Spleen (tissue), 11 donors: ENCODE measurements at regions not wholly inside any gene's neighbourhood (a gene's known extent, or its start where the extent isn't known, plus 50 kb on each side); places are given as distances from the start of the nearest gene placed in this dataset.

Experiments
- DNase-seq: peaks from one replicate; pipeline ENCODE4 v3.0.0-alpha.2; 2020
- H3K27ac ChIP-seq, 8 donors: fragments of 200-600 bp; sonication (generic) in 7 of 8; 1 replicate in 4 of 8; 2 replicates in 4 of 8; pipeline versions ENCODE4 v1.5.0 to v1.8.0; 2016 to 2021; ENCODE audit warnings: inconsistent platforms in 4 of 8, mild to moderate bottlenecking in 4 of 8, moderate library complexity in 1 of 8
- H3K27me3 ChIP-seq, 7 donors: fragments of 200-600 bp; sonication (generic) in 6 of 7; replicated peaks in 1 of 7; 1 replicate in 4 of 7; 2 replicates in 3 of 7; pipeline versions ENCODE4 v1.5.0 to v1.8.0; 2016 to 2021; ENCODE audit warnings: inconsistent platforms in 3 of 7, mild to moderate bottlenecking in 1 of 7
- H3K36me3 ChIP-seq, 6 donors: fragments of 200-600 bp; sonication (generic) in 5 of 6; 1 replicate in 4 of 6; 2 replicates in 2 of 6; pipeline versions ENCODE4 v1.5.0 to v1.8.0; 2016 to 2021; ENCODE audit warnings: inconsistent platforms in 2 of 6
- H3K4me1 ChIP-seq, 6 donors: fragments of 200-600 bp; sonication (generic) in 5 of 6; 1 replicate in 3 of 6; 2 replicates in 3 of 6; pipeline versions ENCODE4 v1.5.0 to v1.8.0; 2016 to 2021; ENCODE audit warnings: inconsistent platforms in 3 of 6
- H3K4me3 ChIP-seq, 8 donors: fragments of 200-600 bp; sonication (generic) in 7 of 8; 1 replicate in 4 of 8; 2 replicates in 4 of 8; pipeline versions ENCODE4 v1.5.0 to v1.8.0; 2016 to 2021; ENCODE audit warnings: inconsistent platforms in 4 of 8, mild to moderate bottlenecking in 4 of 8, moderate library complexity in 2 of 8
- H3K9me3 ChIP-seq, 8 donors: fragments of 200-600 bp; sonication (generic) in 7 of 8; 1 replicate in 4 of 8; 2 replicates in 4 of 8; pipeline versions ENCODE4 v1.5.0 to v1.8.0; 2016 to 2021; ENCODE audit warnings: inconsistent platforms in 4 of 8
- CTCF ChIP-seq, 11 experiments: fragments of 200-600 bp in 7 of 11; fragments of 450-650 bp in 4 of 11; sonication (generic) in 4 of 11; IDR thresholded peaks in 8 of 11; conservative IDR thresholded peaks in 3 of 11; 1 replicate in 7 of 11; 2 replicates in 4 of 11; pipeline versions ENCODE4 v1.4.0 to v1.8.0; 2016 to 2021; ENCODE audit warnings: antibody characterized with exemption in 11 of 11, inconsistent platforms in 4 of 11, mild to moderate bottlenecking in 1 of 11
- POLR2A ChIP-seq, 3 donors: fragments of 450-650 bp; IDR thresholded peaks; one replicate each; pipeline ENCODE4 v1.5.1; 2017; ENCODE audit warnings: antibody characterized with exemption in 3 of 3, mild to moderate bottlenecking in 1 of 3
- POLR2AphosphoS5 ChIP-seq, 3 donors: sonication (generic); formaldehyde crosslinking; IDR thresholded peaks; one replicate each; pipeline ENCODE4 v1.5.1; 2017; ENCODE audit warnings: antibody characterized with exemption in 3 of 3
- WGBS, 5 donors: extraction: QIAGEN DNeasy Blood & Tissue Kit in 3 of 5; methylation state at CpG; one replicate each; pipeline versions ENCODE4 v1.1.5 to v1.1.7; 2013 to 2018; 5-methylcytosine and 5-hydroxymethylcytosine counted together
- intact Hi-C: fragments of 100-400 bp; cut with DNase I; formaldehyde crosslinking; loops from one replicate; pipeline ENCODE4 v1.15.0; 2023; ENCODE audit warnings: low total_unique reads
- donor health status: healthy with polysubstance abuse.
- donor health status: DM: no; HTN: no; CAD: no; lungs with moderate emphysema.
- donor health status: DM: no; HTN: no; CAD: no.
- donor health status: Bipolar disorder and iron deficiency.
- donor health status: healthy.
- donor health status: DM: no; HTN: no; CAD: no.
- donor health status: DM: yes; HTN: yes; CAD: no.

GRCh38 chr15:37204692-37205091, 104.3 kb upstream of the MEIS2 start:
- Histone ChIP-seq H3K4me3 (peak overlapping the region in 2 of 8 donors; percentile 11 to 17), H3K4me1 (no peaks in the 10 kb centered on the region), H3K9me3 (no peaks in the 10 kb centered on the region), H3K36me3 (no peaks in the 10 kb centered on the region), H3K27ac (no peak overlapping the region), H3K27me3 (no peaks in the 10 kb centered on the region)
- WGBS, 5 donors = 73 to 83% (median 80%) methylated on average over 1 of the region's 1 CpG
- intact Hi-C loops = no loop called here
- DNase-seq = no peak
- TF ChIP-seq CTCF (IDR thresholded peaks at IDR 0.05 in 8 of 11, conservative IDR thresholded peaks at IDR 0.05 in 3 of 11) (no peak), POLR2AphosphoS5 (IDR thresholded peaks at IDR 0.05) (no peak)

GRCh38 chr15:37206690-37207089, 106.3 kb upstream of the MEIS2 start:
- TF ChIP-seq POLR2AphosphoS5 (IDR thresholded peaks at IDR 0.05) = no peak
- no peak for TF ChIP-seq CTCF (IDR thresholded peaks at IDR 0.05 in 8 of 11, conservative IDR thresholded peaks at IDR 0.05 in 3 of 11)
- no peak for TF ChIP-seq POLR2A (IDR thresholded peaks at IDR 0.05)
- no peak for DNase-seq
- no peaks in the 10 kb centered on the region for H3K27me3 ChIP-seq
- H3K27ac ChIP-seq = no peak overlapping the region
- H3K36me3 ChIP-seq = no peaks in the 10 kb centered on the region
- H3K9me3 ChIP-seq = no peaks in the 10 kb centered on the region
- no peak overlapping the region for H3K4me3 ChIP-seq
- intact Hi-C loops = no loop called here
- no peaks in the 10 kb centered on the region for H3K4me1 ChIP-seq
- 80 to 95% (median 93%) methylated on average over 2 of the region's 2 CpGs for WGBS, 5 donors

GRCh38 chr15:37208146-37209040, 108.0 kb upstream of the MEIS2 start:
- Histone ChIP-seq H3K4me1 (no peaks in the 10 kb centered on the region), H3K36me3 (no peaks in the 10 kb centered on the region), H3K9me3 (peaks cover 0 to 3% (median 0%) of the 10 kb centered on the region in 8 donors), H3K27me3 (no peaks in the 10 kb centered on the region), H3K27ac (no peak overlapping the region), H3K4me3 (no peak overlapping the region)
- intact Hi-C loops = no loop called here
- DNase-seq = no peak
- WGBS, 5 donors = 64 to 81% (median 73%) methylated on average over 3 of the region's 3 CpGs
- TF ChIP-seq POLR2AphosphoS5 (IDR thresholded peaks at IDR 0.05) (no peak), CTCF (IDR thresholded peaks at IDR 0.05 in 8 of 11, conservative IDR thresholded peaks at IDR 0.05 in 3 of 11) (no peak), POLR2A (IDR thresholded peaks at IDR 0.05) (no peak)

- Histone ChIP-seq H3K27ac (no peak overlapping the region), H3K4me1 (no peaks in the 10 kb centered on the region), H3K36me3 (no peaks in the 10 kb centered on the region), H3K4me3 (no peak overlapping the region), H3K9me3 (peaks cover 0 to 6% (median 0%) of the 10 kb centered on the region in 8 donors), H3K27me3 (no peaks in the 10 kb centered on the region)
- intact Hi-C loops = no loop called here
- TF ChIP-seq POLR2A (IDR thresholded peaks at IDR 0.05) (no peak), POLR2AphosphoS5 (IDR thresholded peaks at IDR 0.05) (no peak), CTCF (IDR thresholded peaks at IDR 0.05 in 8 of 11, conservative IDR thresholded peaks at IDR 0.05 in 3 of 11) (no peak)
- WGBS, 5 donors = 96 to 100% (median 97%) methylated on average over 1 of the region's 1 CpG
- no peak for DNase-seq
Measured at GRCh38 chr15:37209041-37209363, 108.7 kb upstream of the MEIS2 start.
